ENCODE measurements at regions not wholly inside any gene's neighbourhood (a gene's known extent, or its start where the extent isn't known, plus 50 kb on each side); places are given as distances from the start of the nearest gene placed in this dataset.

- TF ChIP-seq FOXP1 (CRISPR knock-in tag; IDR thresholded peaks at IDR 0.05; ENCODE audit: borderline replicate concordance), result no peak
- TF ChIP-seq EMX1 (CRISPR knock-in tag; IDR thresholded peaks at IDR 0.05), result no peak
- no peak for TF ChIP-seq NR2C2 (CRISPR knock-in tag; IDR thresholded peaks at IDR 0.05)
- TF ChIP-seq ZNF532 (CRISPR knock-in tag; IDR thresholded peaks at IDR 0.05; ENCODE audit: borderline replicate concordance), result no peak
These were observed 479.9 kb upstream of the ZNF462 start (continued) for GRCh38 chr9:106383072-106383471.

- H3K9me3 Mint-ChIP-seq, result no peaks in the 10 kb centered on the region
- H3K4me3 Mint-ChIP-seq, result no peak overlapping the region
- H3K4me1 Mint-ChIP-seq, result no peaks in the 10 kb centered on the region
- ATAC-seq (no peak), DNase-seq (ENCODE audit: low spot score) (no peak)
- no peaks in the 10 kb centered on the region for H3K36me3 Mint-ChIP-seq
- POLR2A ChIA-PET, result no interaction called here
- no peaks in the 10 kb centered on the region for H3K27me3 Mint-ChIP-seq (ENCODE audit: low read depth)
- TF ChIP-seq SMAD4 (CRISPR knock-in tag; IDR thresholded peaks at IDR 0.05) (no peak), AFF4 (CRISPR knock-in tag; IDR thresholded peaks at IDR 0.05; ENCODE audit: borderline replicate concordance) (no peak), ZMAT4 (CRISPR knock-in tag; IDR thresholded peaks at IDR 0.05) (no peak), ARID4B (CRISPR knock-in tag; IDR thresholded peaks at IDR 0.05; ENCODE audit: borderline replicate concordance) (no peak), PRRX2 (CRISPR knock-in tag; IDR thresholded peaks at IDR 0.05) (no peak), FOXP4 (CRISPR knock-in tag; IDR thresholded peaks at IDR 0.05) (no peak), CREM (CRISPR knock-in tag; IDR thresholded peaks at IDR 0.05) (no peak), ATF3 (CRISPR knock-in tag; conservative IDR thresholded peaks at IDR 0.05) (no peak), ZNF121 (CRISPR knock-in tag; IDR thresholded peaks at IDR 0.05) (no peak), CTCF (IDR thresholded peaks at IDR 0.05) (no peak), SOX15 (CRISPR knock-in tag; IDR thresholded peaks at IDR 0.05) (no peak), ZSCAN18 (CRISPR knock-in tag; IDR thresholded peaks at IDR 0.05) (no peak), HMGA2 (CRISPR knock-in tag; IDR thresholded peaks at IDR 0.05) (no peak)
- H3K27ac Mint-ChIP-seq, result no peak overlapping the region
- CTCF ChIA-PET, result no interaction called here
These were observed 475.0 kb upstream of the ZNF462 start for GRCh38 chr9:106387965-106388364.

Measured in WTC11 (cell line).